Type B pancreatic cell (in vitro differentiated cells): ENCODE measurements at regions not wholly inside any gene's neighbourhood (a gene's known extent, or its start where the extent isn't known, plus 50 kb on each side); places are given as distances from the start of the nearest gene placed in this dataset.

Source experiments
- DNase-seq: peaks from one replicate; pipeline ENCODE4 v3.0.0; 2021; ENCODE audit warnings: mixed read lengths; ENCODE audit not compliant: unreplicated experiment; ENCODE audit errors: extremely low spot score
- H3K27ac Mint-ChIP-seq: 2 replicates; pipeline ENCODE4 v1.8.0; 2021; ENCODE audit warnings: mild to moderate bottlenecking, mixed read lengths
- H3K27me3 Mint-ChIP-seq: 2 replicates; pipeline ENCODE4 v1.8.0; 2021; ENCODE audit warnings: mixed read lengths
- H3K36me3 Mint-ChIP-seq: 2 replicates; pipeline ENCODE4 v1.8.0; 2021; ENCODE audit warnings: mixed read lengths
- H3K4me1 Mint-ChIP-seq: one replicate; pipeline ENCODE4 v1.8.0; 2021; ENCODE audit warnings: mixed read lengths; ENCODE audit not compliant: unreplicated experiment
- H3K4me3 Mint-ChIP-seq: 2 replicates; pipeline ENCODE4 v1.8.0; 2021; ENCODE audit warnings: mild to moderate bottlenecking, mixed read lengths
- H3K9me3 Mint-ChIP-seq: 2 replicates; pipeline ENCODE4 v1.8.0; 2021; ENCODE audit warnings: mixed read lengths
- TF ChIP-seq, protein P1 (sequence below): fragments of 200-600 bp; sonication (generic); conservative IDR thresholded peaks from 2 replicates; pipeline ENCODE4 v1.5.0; 2021; ENCODE audit warnings: antibody characterized with exemption, mild to moderate bottlenecking

DNA sequence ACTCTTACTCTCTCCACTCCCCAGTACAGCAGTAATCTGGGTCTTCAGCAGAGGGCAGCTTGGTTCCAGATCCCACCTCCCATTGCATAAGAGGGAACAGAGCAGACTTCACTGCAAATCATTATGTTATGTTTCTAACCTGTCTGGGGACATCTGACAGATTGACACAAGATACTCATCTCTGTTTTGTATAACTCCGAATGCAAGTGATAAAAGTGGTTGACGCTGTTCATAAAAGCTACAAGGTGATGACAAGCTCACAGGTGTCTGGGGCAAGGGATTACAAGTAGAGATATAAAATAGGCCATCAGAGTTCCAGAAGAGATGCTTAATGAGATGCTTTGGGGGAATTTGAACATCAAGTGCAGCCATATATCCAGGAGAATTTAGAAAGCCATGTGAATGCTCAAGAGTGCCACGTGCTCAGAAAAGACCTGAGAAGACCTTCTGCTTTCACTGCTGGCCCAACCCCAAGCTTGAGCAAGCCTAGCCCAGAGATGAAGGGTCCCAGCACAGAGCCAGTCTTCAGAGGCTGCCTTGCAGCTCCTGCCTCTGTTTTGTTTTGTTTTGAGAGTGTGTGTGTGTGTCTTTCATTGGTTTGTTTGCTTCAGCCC, 80.6 kb downstream of the VSTM2A start:
- no peaks in the 10 kb centered on the region for H3K9me3 Mint-ChIP-seq
- DNase-seq: no peak
- no peaks in the 10 kb centered on the region for H3K4me1 Mint-ChIP-seq
- no peak overlapping the region for H3K27ac Mint-ChIP-seq
- TF ChIP-seq, protein P1, sequence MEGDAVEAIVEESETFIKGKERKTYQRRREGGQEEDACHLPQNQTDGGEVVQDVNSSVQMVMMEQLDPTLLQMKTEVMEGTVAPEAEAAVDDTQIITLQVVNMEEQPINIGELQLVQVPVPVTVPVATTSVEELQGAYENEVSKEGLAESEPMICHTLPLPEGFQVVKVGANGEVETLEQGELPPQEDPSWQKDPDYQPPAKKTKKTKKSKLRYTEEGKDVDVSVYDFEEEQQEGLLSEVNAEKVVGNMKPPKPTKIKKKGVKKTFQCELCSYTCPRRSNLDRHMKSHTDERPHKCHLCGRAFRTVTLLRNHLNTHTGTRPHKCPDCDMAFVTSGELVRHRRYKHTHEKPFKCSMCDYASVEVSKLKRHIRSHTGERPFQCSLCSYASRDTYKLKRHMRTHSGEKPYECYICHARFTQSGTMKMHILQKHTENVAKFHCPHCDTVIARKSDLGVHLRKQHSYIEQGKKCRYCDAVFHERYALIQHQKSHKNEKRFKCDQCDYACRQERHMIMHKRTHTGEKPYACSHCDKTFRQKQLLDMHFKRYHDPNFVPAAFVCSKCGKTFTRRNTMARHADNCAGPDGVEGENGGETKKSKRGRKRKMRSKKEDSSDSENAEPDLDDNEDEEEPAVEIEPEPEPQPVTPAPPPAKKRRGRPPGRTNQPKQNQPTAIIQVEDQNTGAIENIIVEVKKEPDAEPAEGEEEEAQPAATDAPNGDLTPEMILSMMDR: no peak
- H3K36me3 Mint-ChIP-seq: no peaks in the 10 kb centered on the region
- no peak overlapping the region for H3K4me3 Mint-ChIP-seq
- no peaks in the 10 kb centered on the region for H3K27me3 Mint-ChIP-seq
